ENCODE measurements at regions not wholly inside any gene's neighbourhood (a gene's known extent, or its start where the extent isn't known, plus 50 kb on each side); places are given as distances from the start of the nearest gene placed in this dataset.

GRCh38 chr13:88314496-88314895 is 643.3 kb downstream of the SLITRK5 start:
- Histone ChIP-seq H3K27ac (replicated peaks) (no peak overlapping the region), H3K4me3 (replicated peaks; ENCODE audit: insufficient read depth, low read length) (no peak overlapping the region), H3K27me3 (ENCODE audit: insufficient read depth, poor library complexity, severe bottlenecking) (no peaks in the 10 kb centered on the region)
- no peak for TF ChIP-seq GABPA (IDR thresholded peaks at IDR 0.05; ENCODE audit: low read depth)
- no peak for DNase-seq (ENCODE audit: low read depth in 1 of 2, low spot score in 1 of 2)

GRCh38 chr13:88329066-88329465 is 657.9 kb downstream of the SLITRK5 start:
- H3K27ac ChIP-seq (replicated peaks): no peak overlapping the region
- TF ChIP-seq POLR2AphosphoS5 (IDR thresholded peaks at IDR 0.05; ENCODE audit: low read depth): no peak
- no peak for TF ChIP-seq CTCF (IDR thresholded peaks at IDR 0.05; ENCODE audit: insufficient read depth, low read length)
- no peak for TF ChIP-seq GABPA (IDR thresholded peaks at IDR 0.05; ENCODE audit: low read depth)
- no peak for TF ChIP-seq REST (IDR thresholded peaks at IDR 0.05; ENCODE audit: insufficient replicate concordance, low read depth)
- TF ChIP-seq SPI1 (IDR thresholded peaks at IDR 0.05; ENCODE audit: borderline replicate concordance, low read depth): no peak
- H3K4me3 ChIP-seq (replicated peaks; ENCODE audit: insufficient read depth, low read length): no peak overlapping the region
- H3K27me3 ChIP-seq (ENCODE audit: insufficient read depth, poor library complexity, severe bottlenecking): no peaks in the 10 kb centered on the region
- no peak for DNase-seq (ENCODE audit: low read depth in 1 of 2, low spot score in 1 of 2)

- H3K27me3 ChIP-seq (ENCODE audit: insufficient read depth, poor library complexity, severe bottlenecking): no peaks in the 10 kb centered on the region
- DNase-seq (ENCODE audit: low read depth in 1 of 2, low spot score in 1 of 2): no peak
These were observed 668.1 kb downstream of the SLITRK5 start for GRCh38 chr13:88339271-88339741.

More at GRCh38 chr13:88339271-88339741, 668.1 kb downstream of the SLITRK5 start:
- Histone ChIP-seq H3K4me3 (replicated peaks; ENCODE audit: insufficient read depth, low read length) (no peak overlapping the region), H3K27ac (replicated peaks) (no peak overlapping the region)
- TF ChIP-seq GABPA (IDR thresholded peaks at IDR 0.05; ENCODE audit: low read depth): no peak
- TF ChIP-seq SPI1 (IDR thresholded peaks at IDR 0.05; ENCODE audit: borderline replicate concordance, low read depth): no peak
- TF ChIP-seq CTCF (IDR thresholded peaks at IDR 0.05; ENCODE audit: insufficient read depth, low read length): no peak
- no peak for TF ChIP-seq REST (IDR thresholded peaks at IDR 0.05; ENCODE audit: insufficient replicate concordance, low read depth)
- TF ChIP-seq POLR2AphosphoS5 (IDR thresholded peaks at IDR 0.05; ENCODE audit: low read depth): no peak
